ENCODE measurements at regions not wholly inside any gene's neighbourhood (a gene's known extent, or its start where the extent isn't known, plus 50 kb on each side); places are given as distances from the start of the nearest gene placed in this dataset.
"Not testable (repeated sequence)": the region's sequence is repeated elsewhere in the genome, so short reads cannot be mapped to it uniquely, and the experiment has no call there.

- Histone ChIP-seq H3K36me3 (ENCODE audit: control insufficient read depth in 2 of 2, insufficient read depth in 1 of 2, low read length in 2 of 2) (no peaks in the 10 kb centered on the region), H3K9me3 (ENCODE audit: control insufficient read depth, insufficient read depth, low read depth, low read length) (no peaks in the 10 kb centered on the region; the same call in 1 of the 2 replicates), H3K27ac (ENCODE audit: extremely low read depth, low read depth, low read length) (no peak overlapping the region), H3K4me1 (ENCODE audit: control insufficient read depth, insufficient read depth, low read length) (no peaks in the 10 kb centered on the region), H3K4me3 (ENCODE audit: low read depth, low read length) (no peak overlapping the region)
- ChIA-PET POLR2A (no interaction called here), CTCF (no interaction called here)
- TF ChIP-seq, protein P1, sequence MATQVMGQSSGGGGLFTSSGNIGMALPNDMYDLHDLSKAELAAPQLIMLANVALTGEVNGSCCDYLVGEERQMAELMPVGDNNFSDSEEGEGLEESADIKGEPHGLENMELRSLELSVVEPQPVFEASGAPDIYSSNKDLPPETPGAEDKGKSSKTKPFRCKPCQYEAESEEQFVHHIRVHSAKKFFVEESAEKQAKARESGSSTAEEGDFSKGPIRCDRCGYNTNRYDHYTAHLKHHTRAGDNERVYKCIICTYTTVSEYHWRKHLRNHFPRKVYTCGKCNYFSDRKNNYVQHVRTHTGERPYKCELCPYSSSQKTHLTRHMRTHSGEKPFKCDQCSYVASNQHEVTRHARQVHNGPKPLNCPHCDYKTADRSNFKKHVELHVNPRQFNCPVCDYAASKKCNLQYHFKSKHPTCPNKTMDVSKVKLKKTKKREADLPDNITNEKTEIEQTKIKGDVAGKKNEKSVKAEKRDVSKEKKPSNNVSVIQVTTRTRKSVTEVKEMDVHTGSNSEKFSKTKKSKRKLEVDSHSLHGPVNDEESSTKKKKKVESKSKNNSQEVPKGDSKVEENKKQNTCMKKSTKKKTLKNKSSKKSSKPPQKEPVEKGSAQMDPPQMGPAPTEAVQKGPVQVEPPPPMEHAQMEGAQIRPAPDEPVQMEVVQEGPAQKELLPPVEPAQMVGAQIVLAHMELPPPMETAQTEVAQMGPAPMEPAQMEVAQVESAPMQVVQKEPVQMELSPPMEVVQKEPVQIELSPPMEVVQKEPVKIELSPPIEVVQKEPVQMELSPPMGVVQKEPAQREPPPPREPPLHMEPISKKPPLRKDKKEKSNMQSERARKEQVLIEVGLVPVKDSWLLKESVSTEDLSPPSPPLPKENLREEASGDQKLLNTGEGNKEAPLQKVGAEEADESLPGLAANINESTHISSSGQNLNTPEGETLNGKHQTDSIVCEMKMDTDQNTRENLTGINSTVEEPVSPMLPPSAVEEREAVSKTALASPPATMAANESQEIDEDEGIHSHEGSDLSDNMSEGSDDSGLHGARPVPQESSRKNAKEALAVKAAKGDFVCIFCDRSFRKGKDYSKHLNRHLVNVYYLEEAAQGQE (tag by site-specific recombination; IDR thresholded peaks at IDR 0.05): no peak
These were observed 489.4 kb upstream of the ZP4 start for GRCh38 chr1:238380167-238380566.

GRCh38 chr1:238379446-238379845 is 488.7 kb upstream of the ZP4 start:
- POLR2A ChIA-PET; CTCF ChIA-PET; H3K9me3 ChIP-seq (ENCODE audit: control insufficient read depth, insufficient read depth, low read depth, low read length); H3K4me3 ChIP-seq (ENCODE audit: low read depth, low read length); H3K27ac ChIP-seq (ENCODE audit: extremely low read depth, low read depth, low read length); H3K36me3 ChIP-seq (ENCODE audit: control insufficient read depth in 2 of 2, insufficient read depth in 1 of 2, low read length in 2 of 2); H3K4me1 ChIP-seq (ENCODE audit: control insufficient read depth, insufficient read depth, low read length): not testable (repeated sequence)

DNA sequence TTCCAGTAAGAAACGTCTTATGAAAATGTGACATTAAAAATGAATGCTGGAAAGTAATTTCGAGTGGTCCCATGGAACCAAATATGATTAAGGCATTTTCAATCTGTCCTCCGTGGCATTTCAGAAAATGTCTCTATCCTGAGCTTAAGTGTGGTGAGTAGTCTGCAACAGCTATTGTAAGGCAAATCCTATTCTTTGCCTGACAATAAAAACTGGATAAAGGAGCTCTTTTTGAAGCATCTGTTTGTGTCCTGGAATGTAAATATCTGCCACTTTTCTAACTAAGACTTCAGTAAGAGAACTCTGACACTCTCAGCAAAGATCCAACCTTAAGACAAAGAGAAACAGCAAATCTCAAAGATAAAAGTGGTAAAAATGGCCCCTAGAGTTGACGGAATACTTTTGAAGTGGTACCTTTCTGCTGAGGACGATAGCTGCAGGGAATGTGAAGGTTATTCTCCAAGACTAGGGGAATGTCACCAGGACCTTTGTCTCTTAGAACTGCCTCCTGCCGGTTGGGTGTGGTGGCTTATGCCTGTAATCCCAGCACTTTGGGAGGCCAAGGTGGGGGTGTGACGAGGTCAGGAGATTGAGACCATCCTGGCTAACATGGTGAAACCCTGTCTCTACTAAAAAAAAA is 486.7 kb upstream of the ZP4 start:
- CTCF ChIA-PET: no interaction called here
- Histone ChIP-seq H3K36me3 (ENCODE audit: control insufficient read depth in 2 of 2, insufficient read depth in 1 of 2, low read length in 2 of 2) (no peaks in the 10 kb centered on the region), H3K27ac (ENCODE audit: extremely low read depth, low read depth, low read length) (no peak overlapping the region), H3K9me3 (ENCODE audit: control insufficient read depth, insufficient read depth, low read depth, low read length) (no peaks in the 10 kb centered on the region; the same call in 1 of the 2 replicates), H3K4me3 (ENCODE audit: low read depth, low read length) (no peak overlapping the region), H3K4me1 (ENCODE audit: control insufficient read depth, insufficient read depth, low read length) (no peaks in the 10 kb centered on the region)
- POLR2A ChIA-PET: no interaction called here
- TF ChIP-seq ZNF660 (tag by site-specific recombination; IDR thresholded peaks at IDR 0.05) (no peak), ZNF621 (tag by site-specific recombination; IDR thresholded peaks at IDR 0.05) (no peak), ZBTB6 (tag by site-specific recombination; IDR thresholded peaks at IDR 0.05) (no peak), ZNF837 (tag by site-specific recombination; IDR thresholded peaks at IDR 0.05) (no peak), ZNF140 (tag by site-specific recombination; IDR thresholded peaks at IDR 0.05) (no peak), ZFP37 (tag by site-specific recombination; IDR thresholded peaks at IDR 0.05) (no peak)

DNA sequence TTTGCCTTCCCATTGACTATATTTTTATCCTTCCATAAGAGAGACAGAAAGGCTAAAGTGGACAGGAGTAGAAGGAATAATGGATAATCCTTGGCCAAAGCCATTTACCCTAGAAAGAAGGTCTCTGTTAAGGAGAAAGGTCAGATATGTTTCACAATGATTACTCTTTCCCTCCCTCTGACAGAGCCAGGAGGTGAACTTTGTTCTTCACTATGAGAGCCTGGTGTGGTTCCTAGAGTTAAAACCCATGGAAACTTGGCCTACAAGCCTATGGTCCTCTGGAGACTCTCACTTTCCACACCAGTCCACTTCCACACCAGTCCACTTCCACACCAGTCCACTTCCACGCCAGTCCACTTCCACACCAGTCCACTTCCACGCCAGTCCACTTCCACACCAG is 479.9 kb upstream of the ZP4 start:
- no peaks in the 10 kb centered on the region for H3K36me3 ChIP-seq (ENCODE audit: control insufficient read depth in 2 of 2, insufficient read depth in 1 of 2, low read length in 2 of 2)
- no peaks in the 10 kb centered on the region for H3K4me1 ChIP-seq (ENCODE audit: control insufficient read depth, insufficient read depth, low read length)
- no peaks in the 10 kb centered on the region for H3K9me3 ChIP-seq (ENCODE audit: control insufficient read depth, insufficient read depth, low read depth, low read length)
- no peak overlapping the region for H3K27ac ChIP-seq (ENCODE audit: extremely low read depth, low read depth, low read length)
- CTCF ChIA-PET: interaction anchor here (0.6 to 1.0 kb wide), 3 partner anchors 13 to 1821 kb away, joined by 3 to 4 read pairs (median 3); no protein-coding TSS in a partner anchor
- POLR2A ChIA-PET: no interaction called here
- H3K4me3 ChIP-seq (ENCODE audit: low read depth, low read length): no peak overlapping the region
- TF ChIP-seq ZNF211 (tag by site-specific recombination; IDR thresholded peaks at IDR 0.05; ENCODE audit: low read depth) (no peak), ZNF133 (tag by site-specific recombination; IDR thresholded peaks at IDR 0.05) (no peak), ZNF302 (tag by site-specific recombination; IDR thresholded peaks at IDR 0.05; ENCODE audit: low read depth) (no peak), ZNF398 (tag by site-specific recombination; IDR thresholded peaks at IDR 0.05) (no peak), ZSCAN23 (tag by site-specific recombination; IDR thresholded peaks at IDR 0.05) (no peak), ZNF555 (tag by site-specific recombination; conservative IDR thresholded peaks at IDR 0.05) (no peak), FEZF1 (tag by site-specific recombination; IDR thresholded peaks at IDR 0.05) (no peak), ZNF175 (tag by site-specific recombination; IDR thresholded peaks at IDR 0.05) (no peak), ZNF19 (tag by site-specific recombination; IDR thresholded peaks at IDR 0.05; ENCODE audit: low read depth) (no peak), PBX3 (CRISPR knock-in tag; IDR thresholded peaks at IDR 0.05) (no peak)
- TF ChIP-seq, protein P2, sequence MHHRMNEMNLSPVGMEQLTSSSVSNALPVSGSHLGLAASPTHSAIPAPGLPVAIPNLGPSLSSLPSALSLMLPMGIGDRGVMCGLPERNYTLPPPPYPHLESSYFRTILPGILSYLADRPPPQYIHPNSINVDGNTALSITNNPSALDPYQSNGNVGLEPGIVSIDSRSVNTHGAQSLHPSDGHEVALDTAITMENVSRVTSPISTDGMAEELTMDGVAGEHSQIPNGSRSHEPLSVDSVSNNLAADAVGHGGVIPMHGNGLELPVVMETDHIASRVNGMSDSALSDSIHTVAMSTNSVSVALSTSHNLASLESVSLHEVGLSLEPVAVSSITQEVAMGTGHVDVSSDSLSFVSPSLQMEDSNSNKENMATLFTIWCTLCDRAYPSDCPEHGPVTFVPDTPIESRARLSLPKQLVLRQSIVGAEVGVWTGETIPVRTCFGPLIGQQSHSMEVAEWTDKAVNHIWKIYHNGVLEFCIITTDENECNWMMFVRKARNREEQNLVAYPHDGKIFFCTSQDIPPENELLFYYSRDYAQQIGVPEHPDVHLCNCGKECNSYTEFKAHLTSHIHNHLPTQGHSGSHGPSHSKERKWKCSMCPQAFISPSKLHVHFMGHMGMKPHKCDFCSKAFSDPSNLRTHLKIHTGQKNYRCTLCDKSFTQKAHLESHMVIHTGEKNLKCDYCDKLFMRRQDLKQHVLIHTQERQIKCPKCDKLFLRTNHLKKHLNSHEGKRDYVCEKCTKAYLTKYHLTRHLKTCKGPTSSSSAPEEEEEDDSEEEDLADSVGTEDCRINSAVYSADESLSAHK (tag by site-specific recombination; IDR thresholded peaks at IDR 0.05): no peak
